GM12878 (cell line): ENCODE measurements at regions not wholly inside any gene's neighbourhood (a gene's known extent, or its start where the extent isn't known, plus 50 kb on each side); places are given as distances from the start of the nearest gene placed in this dataset.
"Not testable (repeated sequence)": the region's sequence is repeated elsewhere in the genome, so short reads cannot be mapped to it uniquely, and the experiment has no call there.

Experiments
- ATAC-seq: fragments of 200-7000 bp; cut with Tn5 transposase; 3 replicates; pipeline ENCODE4 v1.9.1; 2020; ENCODE audit warnings: mild to moderate bottlenecking, moderate library complexity
- BruUV-seq: library from RNA; stranded (reverse); fragments of 400-500 nt; replicated peaks from 2 replicates; lab custom pipeline; 2021; lab: Mats Ljungman, UMichigan
- CTCF ChIA-PET: fragments of 300-600 bp; sonication (Branson Sonifier 250); formaldehyde crosslinking; extraction: SDS; loops from one replicate; lab custom pipeline; 2021; ENCODE audit warnings: inconsistent platforms; lab: Yijun Ruan, JAX
- POLR2A ChIA-PET: fragments of 350-600 bp; formaldehyde crosslinking; extraction: SDS; loops from one replicate; lab custom pipeline; 2021; ENCODE audit warnings: inconsistent platforms; lab: Charles Lee
- RAD21 ChIA-PET: fragments of 300-600 bp; sonication (Branson Sonifier 250); formaldehyde crosslinking; loops from one replicate; lab custom pipeline; 2023; ENCODE audit warnings: antibody characterized with exemption; ENCODE audit not compliant: unreplicated experiment; lab: Charles Lee
- SMC1A ChIA-PET: fragments of 300-600 bp; sonication (Branson Sonifier 250); formaldehyde crosslinking; loops from one replicate; lab custom pipeline; 2023; ENCODE audit not compliant: unreplicated experiment, uncharacterized antibody; lab: Charles Lee
- DNase-seq: peaks from one replicate; pipeline ENCODE4 v3.0.0-alpha.2; 2011; ENCODE audit warnings: low read depth, low spot score
- FAIRE-seq: peaks from 3 replicates; lab custom pipeline; 2011; peaks lifted over from hg19 to GRCh38; lab: Jason Lieb, UNC
- H2AFZ ChIP-seq: 2 replicates; pipeline ENCODE4 v1.6.0; 2011; ENCODE audit warnings: low read depth, low read length, control low read depth; ENCODE audit not compliant: control insufficient read depth
- H3K27ac ChIP-seq: 2 replicates; pipeline ENCODE4 v1.5.1; 2011; ENCODE audit warnings: control low read depth; ENCODE audit not compliant: control insufficient read depth, insufficient read depth
- H3K27me3 ChIP-seq, 2 experiments: replicated peaks in 1 of 2; 2 replicates each; pipeline versions ENCODE4 v1.6.0 to v1.6.1; 2011; ENCODE audit warnings: low read length in 1 of 2; ENCODE audit not compliant: control insufficient read depth in 2 of 2, insufficient read depth in 2 of 2
- H3K36me3 ChIP-seq, 2 experiments: 2 replicates each; pipeline ENCODE4 v1.5.1; 2011; ENCODE audit warnings: low read length in 1 of 2; ENCODE audit not compliant: control insufficient read depth in 2 of 2, insufficient read depth in 2 of 2
- H3K4me1 ChIP-seq: 2 replicates; pipeline ENCODE4 v1.6.1; 2011; ENCODE audit warnings: mild to moderate bottlenecking, low read length, moderate library complexity, mixed read lengths; ENCODE audit not compliant: control insufficient read depth, insufficient read depth
- H3K4me2 ChIP-seq: 2 replicates; pipeline ENCODE4 v1.6.0; 2011; ENCODE audit warnings: control low read depth; ENCODE audit not compliant: control insufficient read depth, insufficient read depth
- H3K4me3 ChIP-seq: fragments of 200-600 bp; sonication (generic); 2 replicates; pipeline ENCODE4 v1.5.1; 2016
- H3K79me2 ChIP-seq: 2 replicates; pipeline ENCODE4 v1.6.0; 2011; ENCODE audit warnings: low read length; ENCODE audit not compliant: control insufficient read depth, insufficient read depth
- H3K9ac ChIP-seq: 2 replicates; pipeline ENCODE4 v1.8.0; 2011; ENCODE audit warnings: low read length, control low read depth, mixed read lengths; ENCODE audit not compliant: control insufficient read depth, insufficient read depth
- H3K9me3 ChIP-seq: replicated peaks from 3 replicates; pipeline ENCODE4 v1.5.1; 2011; ENCODE audit warnings: mild to moderate bottlenecking, low read length; ENCODE audit not compliant: control insufficient read depth, insufficient read depth
- H4K20me1 ChIP-seq: 2 replicates; pipeline ENCODE4 v1.6.0; 2011; ENCODE audit not compliant: control insufficient read depth, insufficient read depth
- RB1 ChIP-seq: fragments of 450-650 bp; formaldehyde crosslinking; IDR thresholded peaks from 2 replicates; pipeline ENCODE4 v1.6.1; 2017; ENCODE audit warnings: mild to moderate bottlenecking, borderline replicate concordance
- REST ChIP-seq: IDR thresholded peaks from 2 replicates; pipeline ENCODE4 v1.6.1; 2012; ENCODE audit warnings: mild to moderate bottlenecking, low read depth, low read length
- SMC3 ChIP-seq: IDR thresholded peaks from 2 replicates; pipeline ENCODE4 v1.6.1; 2011; ENCODE audit warnings: low read length, improper control_type of control experiment, borderline replicate concordance
- WGBS: methylation state at CpG from one replicate; pipeline ENCODE4 v1.1.6; 2016; ENCODE audit warnings: low lambda C conversion rate; ENCODE audit not compliant: insufficient replicate concordance, insufficient coverage; ENCODE audit errors: missing lambda C conversion rate; 5-methylcytosine and 5-hydroxymethylcytosine counted together
- in situ Hi-C: fragments of 300-500 bp; cut with MboI; formaldehyde crosslinking; loops from 9 replicates; pipeline ENCODE4 v1.14.3; 2018; ENCODE audit warnings: mixed read lengths
- intact Hi-C: fragments of 100-400 bp; cut with micrococcal nuclease; formaldehyde crosslinking; loops from one replicate; pipeline ENCODE4 v1.14.2; 2022; ENCODE audit not compliant: unreplicated experiment

GRCh38 chr7:51850126-51850525 is 533.5 kb upstream of the COBL start (continued):
- no peak for TF ChIP-seq RB1
- TF ChIP-seq, all 136 proteins: peak for 0

- no peaks in the 10 kb centered on the region for H4K20me1 ChIP-seq
- SMC1A ChIA-PET: no interaction called here
- CTCF ChIA-PET: no interaction called here
- POLR2A ChIA-PET: no interaction called here
- no peaks in the 10 kb centered on the region for H3K4me1 ChIP-seq
- DNase-seq: no peak
- WGBS: under 1% methylated on average over 7 of the region's 7 CpGs
- no TSS peak for BruUV-seq
- no peaks in the 10 kb centered on the region for H3K27me3 ChIP-seq
- no peaks in the 10 kb centered on the region for H3K9me3 ChIP-seq
- no peak for ATAC-seq
- H3K4me2 ChIP-seq: no peak overlapping the region
- in situ Hi-C loops: no loop called here
- H2AFZ ChIP-seq: no peak overlapping the region
- H3K36me3 ChIP-seq: no peaks in the 10 kb centered on the region
- no peak overlapping the region for H3K27ac ChIP-seq
- FAIRE-seq: no peak
- RAD21 ChIA-PET: no interaction called here
- no peaks in the 10 kb centered on the region for H3K79me2 ChIP-seq
- H3K4me3 ChIP-seq: no peak overlapping the region
- TF ChIP-seq SMC3 (no peak), REST (peak; percentile 39; the same call in 1 of the 2 replicates)
- no peak overlapping the region for H3K9ac ChIP-seq
- intact Hi-C loops: no loop called here
Measured at GRCh38 chr7:51847461-51848134, 531.0 kb upstream of the COBL start.

- H3K4me2 ChIP-seq, BruUV-seq, H3K9ac ChIP-seq, DNase-seq, H3K27me3 ChIP-seq, H4K20me1 ChIP-seq, ATAC-seq, H3K9me3 ChIP-seq, POLR2A ChIA-PET, intact Hi-C loops, H3K4me1 ChIP-seq, RAD21 ChIA-PET, H3K4me3 ChIP-seq, H3K36me3 ChIP-seq, H3K79me2 ChIP-seq, CTCF ChIA-PET, SMC1A ChIA-PET, H3K27ac ChIP-seq, H2AFZ ChIP-seq, FAIRE-seq, in situ Hi-C loops: not testable (repeated sequence)
- WGBS: 65% methylated on average over 18 of the region's 18 CpGs
Measured at GRCh38 chr7:51839130-51839529, 522.5 kb upstream of the COBL start.
